Lower lobe of right lung (tissue), 2 donors: ENCODE measurements at regions not wholly inside any gene's neighbourhood (a gene's known extent, or its start where the extent isn't known, plus 50 kb on each side); places are given as distances from the start of the nearest gene placed in this dataset.
"Not testable (repeated sequence)": the region's sequence is repeated elsewhere in the genome, so short reads cannot be mapped to it uniquely, and the experiment has no call there.

Experiments used
- ATAC-seq, 2 donors: fragments of 200-7000 bp; cut with Tn5 transposase; one replicate each; pipeline ENCODE4 v1.9.1; 2020 to 2022; ENCODE audit warnings: mild to moderate bottlenecking in 2 of 2, moderate library complexity in 2 of 2
- DNase-seq: peaks from one replicate; pipeline ENCODE4 v3.0.0-alpha.2; 2020
- H3K27ac ChIP-seq: fragments of 200-600 bp; one replicate; pipeline ENCODE4 v1.8.0; 2022
- H3K27me3 ChIP-seq: fragments of 200-600 bp; one replicate; pipeline ENCODE4 v1.8.0; 2022; ENCODE audit warnings: low read depth
- H3K36me3 ChIP-seq: fragments of 200-600 bp; one replicate; pipeline ENCODE4 v1.8.0; 2022; ENCODE audit warnings: mild to moderate bottlenecking
- H3K4me1 ChIP-seq: fragments of 200-600 bp; one replicate; pipeline ENCODE4 v1.8.0; 2022
- H3K4me3 ChIP-seq: fragments of 200-600 bp; one replicate; pipeline ENCODE4 v1.8.0; 2022; ENCODE audit warnings: mild to moderate bottlenecking
- H3K9me3 ChIP-seq: fragments of 200-600 bp; one replicate; pipeline ENCODE4 v1.8.0; 2022
- intact Hi-C: fragments of 100-400 bp; cut with DNase I; formaldehyde crosslinking; loops from one replicate; pipeline ENCODE4 v1.11.0; 2022
- TF ChIP-seq, protein P1 (sequence below): fragments of 200-600 bp; IDR thresholded peaks from one replicate; pipeline ENCODE4 v1.8.0; 2022; ENCODE audit warnings: antibody characterized with exemption, mild to moderate bottlenecking
- donor health status: DM: no; HTN: yes; CAD: no; lungs with severe emphysema.

DNA sequence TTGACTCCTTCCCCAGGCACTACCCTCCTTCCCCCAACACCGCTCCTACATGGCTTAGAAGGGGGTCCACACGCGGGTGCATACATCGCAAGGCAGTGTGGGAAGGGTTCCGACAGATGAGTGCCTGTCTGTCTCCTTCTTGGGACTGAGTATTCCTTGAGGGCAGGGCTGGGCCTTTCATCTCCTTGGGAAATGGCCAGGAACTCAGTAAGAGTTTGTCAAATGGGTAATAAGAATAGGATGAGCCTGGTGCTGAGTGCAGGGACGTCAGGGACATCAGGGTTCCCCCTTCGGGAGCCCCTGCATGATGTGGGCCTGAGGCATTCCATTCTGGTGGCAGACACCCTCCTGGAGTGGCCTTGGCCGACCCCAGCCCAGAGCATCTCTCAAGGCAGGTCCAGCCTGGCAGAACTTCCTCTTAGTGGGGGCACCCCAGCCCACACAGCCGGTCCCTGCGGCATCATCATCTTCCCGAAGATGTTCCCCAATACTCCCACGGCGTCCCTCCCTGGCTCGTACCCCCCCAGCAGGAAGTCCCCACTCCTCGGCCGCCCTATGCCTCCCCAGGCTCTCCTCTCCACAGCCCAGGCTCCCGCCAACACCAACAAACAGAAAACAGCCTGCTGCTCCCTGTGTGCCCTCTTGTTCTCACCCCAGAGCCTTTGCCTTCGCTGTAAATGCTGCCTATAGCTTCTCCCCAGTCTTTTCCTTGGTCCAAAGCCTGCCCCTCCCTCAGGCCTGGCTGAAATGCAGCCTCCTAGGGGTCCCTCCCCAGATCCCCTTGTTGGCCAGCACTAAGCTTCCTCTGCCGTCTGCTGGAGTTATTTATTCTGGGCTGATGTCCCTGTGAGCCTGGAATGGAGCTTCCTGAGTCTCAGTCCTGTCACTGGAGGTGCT is 67.5 kb upstream of the LCTL start:
- peak overlapping the region; percentile 62 for H3K27ac ChIP-seq
- TF ChIP-seq, protein P1, sequence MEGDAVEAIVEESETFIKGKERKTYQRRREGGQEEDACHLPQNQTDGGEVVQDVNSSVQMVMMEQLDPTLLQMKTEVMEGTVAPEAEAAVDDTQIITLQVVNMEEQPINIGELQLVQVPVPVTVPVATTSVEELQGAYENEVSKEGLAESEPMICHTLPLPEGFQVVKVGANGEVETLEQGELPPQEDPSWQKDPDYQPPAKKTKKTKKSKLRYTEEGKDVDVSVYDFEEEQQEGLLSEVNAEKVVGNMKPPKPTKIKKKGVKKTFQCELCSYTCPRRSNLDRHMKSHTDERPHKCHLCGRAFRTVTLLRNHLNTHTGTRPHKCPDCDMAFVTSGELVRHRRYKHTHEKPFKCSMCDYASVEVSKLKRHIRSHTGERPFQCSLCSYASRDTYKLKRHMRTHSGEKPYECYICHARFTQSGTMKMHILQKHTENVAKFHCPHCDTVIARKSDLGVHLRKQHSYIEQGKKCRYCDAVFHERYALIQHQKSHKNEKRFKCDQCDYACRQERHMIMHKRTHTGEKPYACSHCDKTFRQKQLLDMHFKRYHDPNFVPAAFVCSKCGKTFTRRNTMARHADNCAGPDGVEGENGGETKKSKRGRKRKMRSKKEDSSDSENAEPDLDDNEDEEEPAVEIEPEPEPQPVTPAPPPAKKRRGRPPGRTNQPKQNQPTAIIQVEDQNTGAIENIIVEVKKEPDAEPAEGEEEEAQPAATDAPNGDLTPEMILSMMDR = no peak
- DNase-seq = no peak

GRCh38 chr15:66633938-66634250 is 68.1 kb upstream of the LCTL start:
- H3K27ac ChIP-seq = peak overlapping the region; percentile 62
- no peaks in the 10 kb centered on the region for H3K36me3 ChIP-seq
- DNase-seq (no peak), ATAC-seq (no peak)
- peaks cover 29% of the 10 kb centered on the region for H3K4me1 ChIP-seq
- intact Hi-C loops = no loop called here
- H3K4me3 ChIP-seq = no peak overlapping the region
- TF ChIP-seq, protein P1 = no peak
- H3K27me3 ChIP-seq = no peaks in the 10 kb centered on the region
- no peaks in the 10 kb centered on the region for H3K9me3 ChIP-seq

More for the DNA sequence above, 67.5 kb upstream of the LCTL start:
- intact Hi-C loops = no loop called here
- H3K4me3 ChIP-seq = no peak overlapping the region
- H3K4me1 ChIP-seq = peaks cover 32% of the 10 kb centered on the region
- no peaks in the 10 kb centered on the region for H3K27me3 ChIP-seq
- no peaks in the 10 kb centered on the region for H3K9me3 ChIP-seq
- H3K36me3 ChIP-seq = no peaks in the 10 kb centered on the region
- ATAC-seq = peak in 1 of 2 donors; percentile 5

GRCh38 chr15:66634540-66634939 is 67.5 kb upstream of the SMAD6 start:
- H3K27me3 ChIP-seq = no peaks in the 10 kb centered on the region
- H3K4me3 ChIP-seq = no peak overlapping the region
- H3K27ac ChIP-seq = peak overlapping the region; percentile 62
- H3K9me3 ChIP-seq = no peaks in the 10 kb centered on the region
- DNase-seq (no peak), ATAC-seq (no peak)
- intact Hi-C loops = no loop called here
- no peaks in the 10 kb centered on the region for H3K36me3 ChIP-seq
- H3K4me1 ChIP-seq = peaks cover 29% of the 10 kb centered on the region
- TF ChIP-seq, protein P1 = no peak

- no peak overlapping the region for H3K27ac ChIP-seq
- intact Hi-C loops = no loop called here
- H3K9me3 ChIP-seq = no peaks in the 10 kb centered on the region
- ATAC-seq (no peak), DNase-seq (no peak)
- no peaks in the 10 kb centered on the region for H3K27me3 ChIP-seq
- H3K4me1 ChIP-seq = peaks cover 29% of the 10 kb centered on the region
- no peaks in the 10 kb centered on the region for H3K36me3 ChIP-seq
- TF ChIP-seq, protein P1 = no peak
- H3K4me3 ChIP-seq = no peak overlapping the region
These were observed 67.0 kb upstream of the SMAD6 start for GRCh38 chr15:66635006-66635405.

DNA sequence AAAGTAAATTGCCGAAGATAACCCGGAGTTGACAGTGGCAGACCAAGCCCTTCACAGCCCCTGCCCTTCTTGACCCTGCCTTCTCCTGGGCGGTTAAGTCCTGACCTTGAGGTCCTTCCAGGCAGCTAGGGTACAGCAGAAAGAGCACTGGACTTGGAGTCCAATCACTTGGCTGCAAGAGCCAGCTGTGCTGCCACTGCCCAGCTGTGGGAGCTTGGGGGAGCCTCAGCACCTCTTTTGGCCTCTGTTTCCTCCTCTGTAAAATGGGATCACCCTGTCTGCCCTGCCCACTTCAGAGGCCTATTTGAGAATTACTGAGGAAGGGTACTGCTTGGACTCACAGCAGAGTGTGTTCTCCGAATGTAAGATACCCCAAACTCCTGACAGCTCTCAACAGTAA is 66.2 kb upstream of the SMAD6 start:
- intact Hi-C loops = no loop called here
- DNase-seq (no peak), ATAC-seq (no peak)
- H3K27ac ChIP-seq = no peak overlapping the region
- no peaks in the 10 kb centered on the region for H3K36me3 ChIP-seq
- no peak overlapping the region for H3K4me3 ChIP-seq
- peaks cover 21% of the 10 kb centered on the region for H3K4me1 ChIP-seq
- TF ChIP-seq, protein P1 = no peak
- H3K27me3 ChIP-seq = no peaks in the 10 kb centered on the region
- no peaks in the 10 kb centered on the region for H3K9me3 ChIP-seq

- intact Hi-C loops, H3K27ac ChIP-seq, ATAC-seq, DNase-seq, H3K36me3 ChIP-seq, H3K4me3 ChIP-seq, H3K27me3 ChIP-seq, H3K9me3 ChIP-seq: not testable (repeated sequence)
- H3K4me1 ChIP-seq = peaks cover 21% of the 10 kb centered on the region
These were observed 65.0 kb upstream of the SMAD6 start for GRCh38 chr15:66637044-66637443.
